HG03095 (cell line): ENCODE measurements at regions not wholly inside any gene's neighbourhood (a gene's known extent, or its start where the extent isn't known, plus 50 kb on each side); places are given as distances from the start of the nearest gene placed in this dataset.
A peak's percentile ranks its signal among the peaks of the same experiment; 100 is the strongest.

Experiments used
- ATAC-seq: cut with Tn5 transposase; IDR thresholded peaks from one replicate; pipeline ENCODE4 v1.9.1; 2021; ENCODE audit warnings: moderate library complexity; ENCODE audit not compliant: unreplicated experiment

DNA sequence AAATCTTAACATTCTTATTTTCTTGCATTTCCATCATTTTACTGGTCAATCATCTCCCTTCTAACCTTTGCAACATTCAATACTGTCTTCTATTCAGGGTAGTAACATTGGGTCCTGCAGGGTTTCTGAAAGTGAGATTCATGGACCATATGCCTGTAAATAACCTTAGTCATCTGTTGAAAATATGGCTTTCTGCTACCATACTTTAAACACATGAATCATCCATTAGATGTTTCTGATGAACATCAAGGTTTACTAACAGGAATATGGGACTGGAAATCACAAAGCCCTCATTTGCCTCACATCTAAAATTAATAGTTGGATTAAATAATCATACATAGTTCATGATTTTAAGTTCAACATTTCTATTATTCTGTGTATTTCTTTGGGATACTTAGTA, 475.9 kb upstream of the MARCKS start:
- no peak for ATAC-seq

DNA sequence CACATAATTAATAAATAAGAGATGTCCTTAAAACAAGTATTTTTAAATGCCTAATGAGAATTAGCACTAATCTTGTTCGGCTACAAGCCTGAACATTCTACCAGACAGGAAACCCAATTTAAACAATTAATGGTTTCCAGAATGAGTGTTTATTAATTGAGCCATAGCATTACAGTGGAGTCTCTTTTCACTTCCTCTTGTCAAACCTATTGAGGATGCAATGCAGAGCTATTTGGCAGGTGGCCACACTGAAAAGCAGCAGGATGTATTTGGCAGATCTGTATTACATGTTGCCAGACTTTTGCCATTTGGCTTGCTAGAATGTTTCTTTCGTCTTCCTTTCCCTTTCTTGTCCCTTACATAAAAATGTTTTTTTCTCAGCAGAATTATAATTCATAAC, 475.2 kb upstream of the MARCKS start:
- peak; percentile 79 for ATAC-seq

DNA sequence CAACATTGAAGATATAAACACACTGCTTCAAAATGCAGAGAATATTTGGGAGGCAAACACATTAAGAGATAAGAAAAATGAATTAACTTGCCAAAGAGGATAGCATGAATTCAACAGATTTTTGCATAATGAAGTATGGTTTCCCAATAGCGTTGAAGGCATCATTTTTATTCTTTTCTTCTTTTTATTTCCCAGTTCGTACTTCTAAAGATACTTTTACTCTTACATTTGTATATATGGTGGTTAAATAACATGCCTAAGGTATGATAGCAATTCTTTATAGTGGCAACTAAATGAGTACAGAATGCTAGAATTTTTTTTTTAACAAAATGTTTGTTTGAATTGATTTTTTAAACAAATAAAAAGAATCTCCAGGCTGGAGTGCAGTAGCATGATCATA, 473.4 kb upstream of the MARCKS start:
- no peak for ATAC-seq

DNA sequence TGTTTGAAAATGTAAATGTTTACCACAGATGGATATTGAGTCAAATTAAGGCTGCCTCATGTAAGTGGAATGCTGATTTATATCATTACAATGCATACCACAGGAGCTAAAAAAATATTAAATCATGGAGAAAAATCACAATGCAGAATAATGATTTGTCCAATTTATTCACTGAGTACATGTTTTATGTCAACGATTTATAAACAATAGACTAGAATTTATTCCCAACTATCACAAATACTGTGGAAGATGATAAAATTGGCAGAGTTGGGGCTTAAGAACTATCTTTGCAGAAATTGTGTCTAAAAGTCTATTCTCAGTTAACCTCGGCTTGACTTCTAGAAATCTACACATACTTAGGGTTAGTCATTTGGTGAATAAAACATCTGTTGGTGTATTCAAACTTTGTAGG, 472.1 kb upstream of the MARCKS start:
- ATAC-seq, result no peak

DNA sequence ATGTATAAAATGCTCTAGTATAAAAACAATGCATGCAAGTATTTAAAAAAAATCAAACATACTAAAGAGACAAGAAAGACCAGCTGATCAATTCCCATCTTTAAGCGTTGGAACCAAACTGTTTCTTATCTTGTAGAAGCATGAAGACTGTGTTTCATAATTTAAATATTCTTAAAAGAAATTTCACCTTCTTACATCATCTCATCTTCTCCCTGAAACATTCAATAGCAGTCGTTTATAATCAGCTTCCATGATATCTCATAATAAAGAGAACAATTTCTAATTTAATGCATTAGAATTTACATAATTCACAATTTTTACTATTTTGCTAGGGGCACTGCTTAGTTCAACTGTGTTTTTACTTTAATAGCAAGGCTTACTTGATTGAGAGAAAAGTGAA, 468.1 kb upstream of the MARCKS start:
- no peak for ATAC-seq

DNA sequence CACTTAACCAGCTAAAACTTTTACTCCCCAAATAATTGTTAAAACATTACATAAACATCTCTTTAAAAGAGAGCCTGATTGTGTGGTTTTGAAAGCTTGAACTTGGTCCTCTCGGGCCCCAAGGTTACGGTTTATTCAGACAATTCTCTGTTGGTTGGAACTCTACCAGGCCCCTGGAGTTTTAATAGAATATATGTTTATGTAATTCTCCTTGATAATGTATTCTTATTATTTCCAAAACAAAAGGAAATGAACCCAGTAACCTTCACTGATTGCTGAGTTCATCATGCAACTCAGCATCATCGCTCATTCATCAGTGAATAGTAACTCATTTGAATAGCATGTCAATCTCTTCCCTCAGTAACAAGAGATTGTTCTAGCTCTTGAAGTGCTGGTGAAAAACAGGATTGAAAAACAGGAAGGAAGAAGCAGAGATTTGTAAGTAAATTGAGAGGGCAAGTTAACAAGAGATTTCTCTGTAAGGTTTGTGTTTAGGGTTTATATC, 464.5 kb upstream of the MARCKS start:
- ATAC-seq, result no peak

DNA sequence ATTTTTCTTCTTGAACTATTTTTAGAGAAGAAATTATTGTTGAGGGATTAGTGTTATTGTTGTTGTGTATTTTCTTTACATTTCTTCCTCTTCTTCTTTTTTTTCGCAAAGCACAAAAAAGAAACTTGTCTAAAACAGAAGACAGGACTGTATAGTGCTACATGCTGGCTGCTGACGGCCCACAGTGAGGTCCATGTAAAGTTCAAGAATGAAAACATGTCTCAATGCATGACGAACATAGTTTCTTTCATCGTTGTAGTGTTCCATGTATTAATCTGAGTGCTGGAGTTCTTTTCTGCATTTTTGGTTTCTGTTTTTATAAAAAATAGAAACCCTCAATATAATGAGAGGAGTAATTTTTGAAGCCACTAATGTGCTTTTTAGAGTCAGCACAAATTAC, 462.9 kb upstream of the MARCKS start:
- no peak for ATAC-seq

DNA sequence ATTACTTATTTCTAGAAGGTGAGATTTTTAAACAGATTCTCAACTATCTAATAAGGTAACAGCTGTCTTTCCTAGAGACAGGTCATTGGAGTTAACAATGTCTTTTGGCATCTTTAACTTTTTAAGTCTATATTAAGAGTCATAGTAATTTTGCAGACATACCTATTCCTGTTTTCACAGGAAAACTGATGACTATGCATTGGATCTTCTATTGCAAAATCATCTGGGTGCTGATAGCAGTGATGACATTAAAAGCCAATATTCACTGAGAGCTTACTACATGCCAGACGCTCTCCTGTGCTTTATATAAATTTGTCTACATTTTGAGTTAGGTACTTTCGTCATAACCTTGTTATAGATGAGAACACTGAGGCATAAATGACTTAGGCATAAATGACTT, 462.4 kb upstream of the MARCKS start:
- no peak for ATAC-seq

DNA sequence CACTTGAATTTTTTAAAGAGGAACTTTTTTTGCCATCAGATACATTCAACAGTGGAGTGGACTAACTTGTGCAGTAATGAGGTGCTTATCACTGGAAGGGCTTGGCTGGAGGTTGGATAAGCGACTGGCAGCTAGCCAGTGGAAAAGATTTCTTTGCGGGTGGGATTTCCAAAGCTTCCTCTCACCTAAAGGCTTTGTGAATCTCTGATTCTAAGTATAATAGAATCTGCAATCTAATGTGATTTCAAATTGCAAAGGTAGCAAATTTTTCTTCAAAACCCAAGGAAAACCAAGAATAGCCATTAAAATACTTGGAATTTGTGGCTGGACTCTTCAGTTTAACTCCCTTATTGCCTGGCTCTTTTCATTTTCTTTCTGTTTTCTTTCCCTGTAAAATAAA, 460.4 kb upstream of the MARCKS start:
- no peak for ATAC-seq

DNA sequence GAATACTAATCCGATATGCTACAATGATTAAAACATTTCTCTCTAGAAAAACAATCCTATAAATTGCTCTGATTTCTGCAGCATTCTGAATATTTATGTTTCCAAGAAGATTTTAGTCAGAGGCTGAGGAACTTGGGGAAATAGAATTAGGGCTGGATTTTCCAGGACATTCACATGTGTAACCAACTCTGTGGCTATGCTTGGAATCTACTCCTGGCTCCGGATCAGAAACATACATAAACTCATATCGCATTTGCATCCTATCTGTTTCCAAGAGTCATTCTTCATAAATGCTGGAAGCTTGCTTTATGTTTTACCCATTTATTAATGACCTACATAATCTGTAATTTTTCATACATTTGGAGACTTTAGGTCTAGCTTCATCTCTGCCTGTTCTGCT, 459.9 kb upstream of the MARCKS start:
- ATAC-seq, result no peak

DNA sequence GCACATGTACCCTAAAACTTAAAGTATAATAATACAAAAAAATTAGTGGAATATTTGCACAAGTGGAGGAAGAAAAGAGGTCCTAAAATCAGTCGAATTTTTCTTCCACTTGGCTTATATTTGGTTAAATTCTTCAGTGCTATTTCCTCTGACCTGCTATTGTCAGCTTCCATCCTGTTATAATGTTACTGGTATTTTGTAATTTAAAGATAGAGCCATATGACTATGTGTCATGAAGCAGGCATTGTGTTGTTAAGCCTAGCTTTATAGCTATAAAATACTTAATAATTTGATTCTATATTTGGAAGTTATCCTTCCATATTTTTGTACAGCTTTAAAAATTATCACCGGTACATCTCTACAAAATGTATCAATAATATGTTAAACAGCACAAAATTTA, 455.9 kb upstream of the MARCKS start:
- ATAC-seq, result no peak

DNA sequence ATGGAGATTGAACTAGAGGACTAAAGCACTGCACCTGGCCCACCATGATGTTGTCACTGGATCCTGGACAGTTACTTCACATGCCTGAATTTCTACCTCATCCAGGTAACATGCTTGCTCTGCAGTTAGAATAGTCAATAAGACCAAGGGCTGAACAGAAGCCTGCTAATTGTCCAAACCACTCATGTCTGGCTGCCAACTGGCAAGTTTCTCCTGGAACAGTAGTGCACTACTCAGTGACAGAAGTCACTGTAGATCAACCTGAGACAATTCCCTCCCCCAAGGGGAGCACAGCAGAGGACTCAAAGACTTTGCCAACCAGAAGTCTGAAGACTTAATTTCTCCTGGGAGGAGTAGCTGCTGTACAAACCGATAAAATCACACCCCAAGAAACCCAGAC, 454.6 kb upstream of the MARCKS start:
- ATAC-seq, result no peak

DNA sequence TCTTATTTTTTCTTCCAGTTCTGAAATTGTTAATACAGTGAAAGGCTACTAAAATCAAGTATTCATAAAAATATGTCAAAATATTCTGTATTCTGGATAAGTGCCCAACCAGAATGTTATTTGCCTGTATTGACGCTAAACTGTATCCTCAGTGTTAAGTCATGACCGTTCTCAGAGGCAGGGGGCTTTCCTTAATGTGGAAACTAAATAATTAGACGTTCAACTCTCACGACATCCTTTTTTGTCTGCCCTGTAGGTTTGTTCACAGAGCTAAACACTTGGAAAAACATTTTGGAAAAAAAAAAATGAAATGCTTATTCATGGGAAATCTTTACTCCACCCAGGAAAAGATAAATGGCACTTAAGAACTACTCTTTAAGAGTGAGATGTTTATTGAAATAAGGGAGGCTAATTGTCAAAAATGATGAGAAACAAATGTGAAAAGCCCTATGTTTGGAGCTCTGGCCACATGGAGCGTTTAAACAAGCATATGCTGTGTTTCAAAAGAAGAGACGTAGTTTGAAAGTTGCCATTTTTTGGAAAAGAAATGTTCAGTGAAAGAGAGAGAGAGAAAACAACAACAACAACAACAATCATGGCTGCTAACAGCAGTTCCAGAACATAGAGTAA, 453.1 kb upstream of the MARCKS start:
- ATAC-seq, result no peak

DNA sequence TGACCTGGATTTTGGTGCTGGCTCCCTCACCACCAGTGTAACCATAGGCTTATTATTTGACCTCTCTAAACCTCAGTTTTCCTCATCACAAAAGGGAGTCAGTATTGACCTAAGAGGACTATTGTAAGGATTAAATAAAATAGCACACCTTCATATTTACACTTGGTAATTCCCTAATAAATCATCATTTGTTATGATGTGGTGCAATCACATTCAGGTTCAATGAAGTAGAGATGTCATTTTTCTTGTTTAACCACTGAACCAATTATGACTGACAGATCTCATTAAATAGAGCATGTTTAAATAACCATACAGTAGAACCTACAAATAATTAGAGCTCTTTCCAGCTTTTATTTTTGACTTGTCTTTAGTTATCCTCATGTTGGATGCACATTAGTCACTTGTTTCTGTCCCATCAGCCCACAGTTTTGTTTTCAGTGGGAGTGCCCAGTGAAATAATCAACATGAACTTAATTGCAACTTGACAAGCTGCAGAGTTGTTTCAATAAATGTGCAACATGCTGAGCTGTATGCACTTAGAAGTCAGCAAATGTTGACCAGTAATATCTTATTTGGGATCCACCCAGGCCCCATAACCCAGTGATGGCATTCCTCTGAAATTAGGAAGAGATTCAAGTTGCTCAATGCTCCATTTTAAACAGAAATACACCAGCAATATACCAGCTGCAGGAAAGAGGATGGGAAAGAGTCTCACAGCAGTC, 451.7 kb upstream of the MARCKS start:
- no peak for ATAC-seq

DNA sequence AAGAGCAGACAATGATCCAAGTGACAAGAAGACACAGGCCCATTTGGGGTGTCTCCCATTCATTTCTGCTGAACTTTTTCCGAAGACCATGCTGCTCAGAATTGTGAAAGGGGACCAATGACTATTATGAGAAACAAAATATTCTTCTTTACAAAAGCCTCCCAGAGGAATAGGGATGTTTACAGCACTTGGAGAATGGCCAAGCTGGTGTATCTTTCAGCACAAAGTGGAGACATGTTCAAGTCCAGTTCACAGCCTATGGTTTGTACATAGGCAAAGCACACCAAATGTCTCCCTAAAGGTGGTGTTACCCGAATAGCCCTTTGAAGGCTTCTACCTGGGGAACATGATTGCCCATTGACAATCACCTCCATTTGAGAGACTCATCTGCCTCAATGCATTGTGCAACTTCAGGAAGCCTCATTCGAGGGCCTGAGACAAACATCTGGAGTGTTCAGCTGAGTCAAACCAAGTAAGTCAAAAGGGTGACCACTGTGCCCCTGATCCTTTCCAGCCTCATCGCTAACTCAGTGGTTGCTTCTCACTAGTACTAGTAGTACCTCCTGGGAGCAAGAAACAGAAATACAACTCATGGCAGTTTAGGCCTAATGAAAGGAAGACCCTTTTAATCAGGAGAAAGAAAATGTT, 451.0 kb upstream of the MARCKS start:
- ATAC-seq, result no peak

DNA sequence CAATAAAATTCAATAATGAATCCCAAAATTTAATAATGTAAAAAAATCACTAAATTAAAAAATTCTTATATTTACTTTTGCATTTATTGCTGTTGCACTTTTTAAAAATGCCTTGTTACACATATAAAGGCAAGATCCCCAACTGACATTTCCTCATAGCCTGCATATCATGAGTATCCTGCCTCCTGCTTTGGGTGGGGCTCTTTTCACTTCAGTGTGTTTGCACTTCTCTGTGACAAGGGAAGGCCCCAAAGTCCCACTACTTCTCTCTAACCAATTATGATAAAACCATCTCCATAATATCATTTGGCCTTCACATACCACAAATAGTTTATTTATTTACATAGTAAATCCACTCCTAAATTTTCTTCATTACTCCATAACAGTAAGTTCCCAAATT, 446.1 kb upstream of the MARCKS start:
- no peak for ATAC-seq

DNA sequence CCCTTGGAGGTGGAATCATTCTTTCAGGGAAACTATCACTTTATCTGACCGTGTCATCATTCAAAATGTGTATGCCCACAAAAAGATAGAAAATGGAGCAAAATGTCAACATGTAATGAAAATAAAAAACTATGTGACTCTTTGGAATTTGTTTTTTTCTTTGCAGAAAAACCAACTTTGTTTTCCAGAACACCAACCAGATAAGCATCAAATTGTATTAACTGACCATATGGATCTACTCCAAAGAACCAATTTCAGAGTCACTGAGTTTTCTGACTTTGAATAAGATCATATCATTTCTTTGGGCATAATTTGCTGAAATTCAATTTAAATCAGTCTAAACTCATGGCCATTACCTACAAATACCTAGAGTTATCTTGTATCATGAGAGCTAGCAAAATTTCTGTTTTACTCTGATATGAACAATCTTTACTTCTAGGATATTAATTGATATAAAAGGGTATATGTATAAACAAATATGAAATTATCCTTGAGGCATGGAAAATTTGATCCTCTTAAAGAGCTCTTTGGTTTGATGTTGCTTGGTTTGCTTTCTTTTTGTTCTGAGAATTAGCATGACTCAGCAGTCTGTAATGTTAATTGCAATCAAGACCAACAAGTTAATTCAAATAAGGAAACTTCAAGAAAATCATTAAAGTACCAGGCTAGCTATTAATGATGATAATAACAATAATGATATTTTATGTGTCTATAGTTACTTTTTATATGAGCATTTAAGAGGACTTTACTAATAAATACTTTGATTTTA, 444.4 kb upstream of the MARCKS start:
- ATAC-seq, result no peak

DNA sequence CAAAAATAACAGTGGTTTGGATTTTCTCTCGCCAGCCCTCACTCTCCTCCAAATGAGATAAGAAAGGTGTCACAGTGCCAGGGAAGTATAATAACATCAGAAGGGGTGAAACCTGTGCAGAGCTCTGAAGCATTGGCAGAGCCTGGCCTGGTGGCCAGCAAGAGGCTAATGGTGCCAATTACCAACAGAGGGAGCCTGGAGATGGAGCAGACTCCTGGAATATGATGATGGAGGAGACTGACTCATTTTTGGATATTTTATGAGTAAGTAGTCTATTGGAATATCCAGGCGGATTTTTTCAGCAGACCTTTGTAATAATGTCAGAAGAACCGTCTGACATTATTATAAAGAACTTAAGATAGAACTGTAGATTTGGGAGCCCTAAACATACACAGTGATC, 442.6 kb upstream of the MARCKS start:
- no peak for ATAC-seq

DNA sequence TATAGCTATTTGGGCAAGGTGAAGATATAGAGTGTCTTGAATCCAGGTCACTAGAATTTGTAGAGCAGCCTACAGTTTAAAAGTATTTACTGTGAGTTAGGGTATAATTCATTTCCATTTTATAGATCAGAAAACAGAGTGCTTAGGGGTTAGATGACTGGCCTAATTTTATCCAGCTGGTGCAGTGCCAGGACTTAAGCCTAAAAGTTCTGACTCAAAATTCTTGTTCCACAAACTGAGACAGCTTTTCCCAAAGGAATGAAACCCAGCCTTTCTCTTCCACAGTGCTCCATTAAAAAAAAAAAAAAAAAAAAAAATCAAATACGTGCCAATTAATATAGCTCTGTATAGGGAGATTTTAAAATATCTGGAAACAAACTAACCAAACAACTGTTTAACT, 441.0 kb upstream of the MARCKS start:
- ATAC-seq, result no peak

DNA sequence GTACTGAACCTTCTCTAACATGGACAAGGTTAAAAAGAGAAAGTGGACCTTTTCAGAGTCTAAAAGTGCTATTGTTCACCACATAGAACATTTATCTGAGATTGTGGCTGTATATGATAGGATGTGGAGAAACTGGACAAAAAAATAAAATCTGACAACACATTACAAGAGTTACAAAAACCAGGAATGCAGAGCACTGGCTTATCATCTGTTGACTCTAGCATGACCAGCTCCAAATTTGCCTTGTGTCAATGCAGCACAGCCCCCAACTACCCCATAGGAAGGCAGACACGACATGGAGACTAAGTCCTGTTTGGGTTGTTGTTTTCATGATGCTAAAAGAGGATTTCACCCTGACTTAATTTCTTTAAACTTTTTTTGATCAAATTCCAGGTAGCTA, 436.9 kb upstream of the MARCKS start:
- no peak for ATAC-seq

DNA sequence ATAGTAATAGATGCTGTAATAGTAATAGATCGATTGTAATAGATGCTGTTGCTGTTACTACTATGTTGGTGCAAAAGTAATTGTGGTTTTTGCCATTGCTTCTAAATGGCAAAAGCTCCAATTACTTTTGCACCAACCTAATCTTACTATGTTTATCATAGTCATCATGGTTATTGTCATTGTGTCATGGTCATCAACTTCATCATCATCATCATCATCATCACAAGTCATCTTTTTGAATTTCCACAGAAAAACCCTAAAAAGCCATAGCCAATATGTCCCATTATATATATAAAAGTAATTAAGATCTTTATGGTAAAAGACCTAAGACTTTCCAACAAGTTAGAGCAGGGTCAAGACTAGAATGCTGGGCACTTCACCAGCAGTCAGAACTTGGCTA, 435.1 kb upstream of the MARCKS start:
- ATAC-seq, result no peak

DNA sequence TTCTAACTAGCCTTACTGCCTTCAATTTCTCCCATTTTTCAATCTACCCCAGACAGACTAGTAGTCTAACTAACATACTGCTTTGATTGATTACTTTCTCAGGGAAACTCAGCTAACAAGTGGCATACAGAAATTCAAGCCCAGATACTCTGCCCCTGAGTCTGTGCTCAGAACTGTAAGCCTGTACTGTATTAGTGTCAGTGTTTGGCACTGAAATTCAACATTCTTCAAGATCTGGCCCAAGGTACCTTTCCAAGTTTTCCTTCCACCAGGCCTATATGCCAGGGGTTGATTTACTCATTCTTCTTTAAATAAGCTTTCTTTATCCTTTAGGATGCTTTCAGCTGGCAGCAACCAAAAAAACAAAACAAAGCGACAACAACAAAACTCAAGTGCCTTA, 433.2 kb upstream of the MARCKS start:
- no peak for ATAC-seq
